Spleen (tissue), 7 donors: ENCODE measurements at regions not wholly inside any gene's neighbourhood (a gene's known extent, or its start where the extent isn't known, plus 50 kb on each side); places are given as distances from the start of the nearest gene placed in this dataset.

Experiments
- POLR2A ChIP-seq, 3 donors: fragments of 450-650 bp; IDR thresholded peaks; one replicate each; pipeline ENCODE4 v1.5.1; 2017; ENCODE audit warnings: antibody characterized with exemption in 3 of 3, mild to moderate bottlenecking in 1 of 3
- POLR2AphosphoS5 ChIP-seq, 3 donors: sonication (generic); formaldehyde crosslinking; IDR thresholded peaks; one replicate each; pipeline ENCODE4 v1.5.1; 2017; ENCODE audit warnings: antibody characterized with exemption in 3 of 3
- TF ChIP-seq, protein P1 (sequence below), 11 experiments: fragments of 200-600 bp in 7 of 11; fragments of 450-650 bp in 4 of 11; sonication (generic) in 4 of 11; IDR thresholded peaks in 8 of 11; conservative IDR thresholded peaks in 3 of 11; 1 replicate in 7 of 11; 2 replicates in 4 of 11; pipeline versions ENCODE4 v1.4.0 to v1.8.0; 2016 to 2021; ENCODE audit warnings: antibody characterized with exemption in 11 of 11, inconsistent platforms in 4 of 11, mild to moderate bottlenecking in 1 of 11
- donor health status: DM: no; HTN: no; CAD: no; lungs with moderate emphysema.
- donor health status: DM: no; HTN: no; CAD: no.
- donor health status: DM: no; HTN: no; CAD: no.

DNA sequence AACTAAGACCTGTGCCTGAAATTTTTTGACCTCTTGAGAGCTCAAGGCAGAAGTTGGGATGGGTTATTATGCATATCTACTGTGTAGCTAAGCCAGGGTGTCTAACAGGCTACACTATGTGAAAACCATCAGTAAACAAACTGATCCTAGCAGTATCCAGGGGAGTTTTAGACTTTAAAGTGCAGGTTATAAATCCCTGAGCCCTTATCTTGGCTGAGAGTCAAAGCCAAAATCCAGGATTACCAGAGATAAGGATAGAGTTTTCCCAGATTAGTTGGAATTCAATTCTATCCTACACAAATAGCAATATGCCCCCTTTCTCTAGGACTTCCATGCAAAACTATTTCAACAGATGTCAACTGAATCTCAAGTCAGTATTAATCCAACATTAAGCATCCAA, 1229.7 kb downstream of the GRIK2 start:
- TF ChIP-seq POLR2A (IDR thresholded peaks at IDR 0.05): no peak
- TF ChIP-seq, protein P1, sequence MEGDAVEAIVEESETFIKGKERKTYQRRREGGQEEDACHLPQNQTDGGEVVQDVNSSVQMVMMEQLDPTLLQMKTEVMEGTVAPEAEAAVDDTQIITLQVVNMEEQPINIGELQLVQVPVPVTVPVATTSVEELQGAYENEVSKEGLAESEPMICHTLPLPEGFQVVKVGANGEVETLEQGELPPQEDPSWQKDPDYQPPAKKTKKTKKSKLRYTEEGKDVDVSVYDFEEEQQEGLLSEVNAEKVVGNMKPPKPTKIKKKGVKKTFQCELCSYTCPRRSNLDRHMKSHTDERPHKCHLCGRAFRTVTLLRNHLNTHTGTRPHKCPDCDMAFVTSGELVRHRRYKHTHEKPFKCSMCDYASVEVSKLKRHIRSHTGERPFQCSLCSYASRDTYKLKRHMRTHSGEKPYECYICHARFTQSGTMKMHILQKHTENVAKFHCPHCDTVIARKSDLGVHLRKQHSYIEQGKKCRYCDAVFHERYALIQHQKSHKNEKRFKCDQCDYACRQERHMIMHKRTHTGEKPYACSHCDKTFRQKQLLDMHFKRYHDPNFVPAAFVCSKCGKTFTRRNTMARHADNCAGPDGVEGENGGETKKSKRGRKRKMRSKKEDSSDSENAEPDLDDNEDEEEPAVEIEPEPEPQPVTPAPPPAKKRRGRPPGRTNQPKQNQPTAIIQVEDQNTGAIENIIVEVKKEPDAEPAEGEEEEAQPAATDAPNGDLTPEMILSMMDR (IDR thresholded peaks at IDR 0.05 in 8 of 11, conservative IDR thresholded peaks at IDR 0.05 in 3 of 11): no peak
- TF ChIP-seq POLR2AphosphoS5 (IDR thresholded peaks at IDR 0.05): no peak
